OCI-M1 (cell line): ENCODE measurements at regions not wholly inside any gene's neighbourhood (a gene's known extent, or its start where the extent isn't known, plus 50 kb on each side); places are given as distances from the start of the nearest gene placed in this dataset.

Source experiments
- DNase-seq: peaks from one replicate; lab custom pipeline; 2025; lab: John Stamatoyannopoulos, UW

GRCh38 chrX:148365233-148365632 lies 135.2 kb upstream of the AFF2 start:
- no peak for DNase-seq

GRCh38 chrX:148371291-148371690 lies 129.1 kb upstream of the AFF2 start:
- DNase-seq = no peak

- DNase-seq = no peak
Observed at GRCh38 chrX:148372925-148373324, 127.5 kb upstream of the AFF2 start.

- no peak for DNase-seq
Observed at GRCh38 chrX:148376342-148376741, 124.1 kb upstream of the AFF2 start.

- peak; percentile 10 for DNase-seq
Observed at GRCh38 chrX:148380107-148380506, 120.3 kb upstream of the AFF2 start.

GRCh38 chrX:148380650-148381561 lies 119.5 kb upstream of the AFF2 start:
- peak; percentile 69 for DNase-seq

- no peak for DNase-seq
Observed at GRCh38 chrX:148381603-148382002, 118.8 kb upstream of the AFF2 start.

GRCh38 chrX:148382983-148383382 lies 117.4 kb upstream of the AFF2 start:
- DNase-seq = no peak

GRCh38 chrX:148385471-148385870 lies 114.9 kb upstream of the AFF2 start:
- DNase-seq = no peak

GRCh38 chrX:148389629-148390028 lies 110.8 kb upstream of the AFF2 start:
- DNase-seq = no peak

- DNase-seq = no peak
Observed at GRCh38 chrX:148412006-148412405, 88.4 kb upstream of the AFF2 start.

GRCh38 chrX:148416142-148416541 lies 84.3 kb upstream of the AFF2 start:
- no peak for DNase-seq

- no peak for DNase-seq
Observed at GRCh38 chrX:148416931-148417330, 83.5 kb upstream of the AFF2 start.

- no peak for DNase-seq
Observed at GRCh38 chrX:148417934-148418333, 82.5 kb upstream of the AFF2 start.

GRCh38 chrX:148422526-148422925 lies 77.9 kb upstream of the AFF2 start:
- DNase-seq = no peak

GRCh38 chrX:148424570-148424969 lies 75.8 kb upstream of the AFF2 start:
- DNase-seq = no peak

- DNase-seq = no peak
Observed at GRCh38 chrX:148426467-148426866, 74.0 kb upstream of the AFF2 start.

GRCh38 chrX:148441387-148441786 lies 59.0 kb upstream of the AFF2 start:
- DNase-seq = no peak

GRCh38 chrX:148443216-148443615 lies 57.2 kb upstream of the AFF2 start:
- DNase-seq = no peak

GRCh38 chrX:148448686-148449085 lies 51.7 kb upstream of the AFF2 start:
- no peak for DNase-seq
